Type B pancreatic cell (in vitro differentiated cells): ENCODE measurements at regions not wholly inside any gene's neighbourhood (a gene's known extent, or its start where the extent isn't known, plus 50 kb on each side); places are given as distances from the start of the nearest gene placed in this dataset.
A peak's percentile ranks its signal among the peaks of the same experiment; 100 is the strongest.

Experiments used
- DNase-seq: peaks from one replicate; pipeline ENCODE4 v3.0.0; 2021; ENCODE audit warnings: mixed read lengths; ENCODE audit not compliant: unreplicated experiment; ENCODE audit errors: extremely low spot score
- H3K27ac Mint-ChIP-seq: 2 replicates; pipeline ENCODE4 v1.8.0; 2021; ENCODE audit warnings: mild to moderate bottlenecking, mixed read lengths
- H3K27me3 Mint-ChIP-seq: 2 replicates; pipeline ENCODE4 v1.8.0; 2021; ENCODE audit warnings: mixed read lengths
- H3K36me3 Mint-ChIP-seq: 2 replicates; pipeline ENCODE4 v1.8.0; 2021; ENCODE audit warnings: mixed read lengths
- H3K4me1 Mint-ChIP-seq: one replicate; pipeline ENCODE4 v1.8.0; 2021; ENCODE audit warnings: mixed read lengths; ENCODE audit not compliant: unreplicated experiment
- H3K4me3 Mint-ChIP-seq: 2 replicates; pipeline ENCODE4 v1.8.0; 2021; ENCODE audit warnings: mild to moderate bottlenecking, mixed read lengths
- H3K9me3 Mint-ChIP-seq: 2 replicates; pipeline ENCODE4 v1.8.0; 2021; ENCODE audit warnings: mixed read lengths
- TF ChIP-seq, protein P1 (sequence below): fragments of 200-600 bp; sonication (generic); conservative IDR thresholded peaks from 2 replicates; pipeline ENCODE4 v1.5.0; 2021; ENCODE audit warnings: antibody characterized with exemption, mild to moderate bottlenecking

- Mint-ChIP-seq H3K4me3 (peak overlapping the region; percentile 3), H3K36me3 (no peaks in the 10 kb centered on the region), H3K4me1 (peaks cover 26% of the 10 kb centered on the region), H3K27ac (no peak overlapping the region), H3K9me3 (peaks cover 13% of the 10 kb centered on the region), H3K27me3 (peaks cover 4% of the 10 kb centered on the region)
- DNase-seq: no peak
- TF ChIP-seq, protein P1, sequence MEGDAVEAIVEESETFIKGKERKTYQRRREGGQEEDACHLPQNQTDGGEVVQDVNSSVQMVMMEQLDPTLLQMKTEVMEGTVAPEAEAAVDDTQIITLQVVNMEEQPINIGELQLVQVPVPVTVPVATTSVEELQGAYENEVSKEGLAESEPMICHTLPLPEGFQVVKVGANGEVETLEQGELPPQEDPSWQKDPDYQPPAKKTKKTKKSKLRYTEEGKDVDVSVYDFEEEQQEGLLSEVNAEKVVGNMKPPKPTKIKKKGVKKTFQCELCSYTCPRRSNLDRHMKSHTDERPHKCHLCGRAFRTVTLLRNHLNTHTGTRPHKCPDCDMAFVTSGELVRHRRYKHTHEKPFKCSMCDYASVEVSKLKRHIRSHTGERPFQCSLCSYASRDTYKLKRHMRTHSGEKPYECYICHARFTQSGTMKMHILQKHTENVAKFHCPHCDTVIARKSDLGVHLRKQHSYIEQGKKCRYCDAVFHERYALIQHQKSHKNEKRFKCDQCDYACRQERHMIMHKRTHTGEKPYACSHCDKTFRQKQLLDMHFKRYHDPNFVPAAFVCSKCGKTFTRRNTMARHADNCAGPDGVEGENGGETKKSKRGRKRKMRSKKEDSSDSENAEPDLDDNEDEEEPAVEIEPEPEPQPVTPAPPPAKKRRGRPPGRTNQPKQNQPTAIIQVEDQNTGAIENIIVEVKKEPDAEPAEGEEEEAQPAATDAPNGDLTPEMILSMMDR: no peak
These were observed 661.2 kb upstream of the NR2F2 start for GRCh38 chr15:95669146-95669922.

- no peak overlapping the region for H3K4me3 Mint-ChIP-seq
- H3K4me1 Mint-ChIP-seq: peaks cover 6% of the 10 kb centered on the region
- H3K9me3 Mint-ChIP-seq: peaks cover 13% of the 10 kb centered on the region
- no peak overlapping the region for H3K27ac Mint-ChIP-seq
- H3K27me3 Mint-ChIP-seq: no peaks in the 10 kb centered on the region
- TF ChIP-seq, protein P1: no peak
- H3K36me3 Mint-ChIP-seq: no peaks in the 10 kb centered on the region
- no peak for DNase-seq
These were observed 656.5 kb upstream of the NR2F2 start for GRCh38 chr15:95674031-95674430.

GRCh38 chr15:95676500-95676899, 654.0 kb upstream of the NR2F2 start:
- Mint-ChIP-seq H3K9me3 (peaks cover 7% of the 10 kb centered on the region), H3K27ac (no peak overlapping the region), H3K36me3 (no peaks in the 10 kb centered on the region), H3K4me1 (no peaks in the 10 kb centered on the region), H3K4me3 (no peak overlapping the region), H3K27me3 (no peaks in the 10 kb centered on the region)
- no peak for DNase-seq
- TF ChIP-seq, protein P1: no peak

- Mint-ChIP-seq H3K4me3 (no peak overlapping the region), H3K27me3 (no peaks in the 10 kb centered on the region), H3K4me1 (peaks cover 10% of the 10 kb centered on the region)
These were observed 650.5 kb upstream of the NR2F2 start for GRCh38 chr15:95679847-95680582.

GRCh38 chr15:95680728-95681127, 649.8 kb upstream of the NR2F2 start:
- H3K4me3 Mint-ChIP-seq: no peak overlapping the region
- DNase-seq: no peak
- no peaks in the 10 kb centered on the region for H3K9me3 Mint-ChIP-seq
- H3K27ac Mint-ChIP-seq: no peak overlapping the region
- H3K36me3 Mint-ChIP-seq: no peaks in the 10 kb centered on the region
- TF ChIP-seq, protein P1: no peak
- H3K4me1 Mint-ChIP-seq: peaks cover 10% of the 10 kb centered on the region
- no peaks in the 10 kb centered on the region for H3K27me3 Mint-ChIP-seq

More at GRCh38 chr15:95679847-95680582, 650.5 kb upstream of the NR2F2 start:
- Mint-ChIP-seq H3K27ac (no peak overlapping the region), H3K9me3 (no peaks in the 10 kb centered on the region), H3K36me3 (no peaks in the 10 kb centered on the region)
- TF ChIP-seq, protein P1: no peak
- DNase-seq: no peak
